Uterus (tissue), 2 donors: ENCODE measurements at regions not wholly inside any gene's neighbourhood (a gene's known extent, or its start where the extent isn't known, plus 50 kb on each side); places are given as distances from the start of the nearest gene placed in this dataset.

Experiments
- CTCF ChIP-seq, 4 experiments: fragments of 200-600 bp in 2 of 4; fragments of 450-650 bp in 2 of 4; sonication (generic) in 2 of 4; IDR thresholded peaks; one replicate each; pipeline ENCODE4 v1.5.1; 2016 to 2019; ENCODE audit warnings: antibody characterized with exemption in 4 of 4, mild to moderate bottlenecking in 2 of 4, moderate library complexity in 1 of 4
- POLR2A ChIP-seq, 2 donors: fragments of 450-650 bp; IDR thresholded peaks; one replicate each; pipeline ENCODE4 v1.6.1; 2016; ENCODE audit warnings: antibody characterized with exemption in 2 of 2, mild to moderate bottlenecking in 1 of 2, moderate library complexity in 1 of 2

- TF ChIP-seq CTCF (IDR thresholded peaks at IDR 0.05) = no peak
- no peak for TF ChIP-seq POLR2A (IDR thresholded peaks at IDR 0.05)
Measured at GRCh38 chr4:14334166-14334565, 668.1 kb upstream of the CPEB2 start.
